Neuronal stem cell (in vitro differentiated cells): ENCODE measurements at regions not wholly inside any gene's neighbourhood (a gene's known extent, or its start where the extent isn't known, plus 50 kb on each side); places are given as distances from the start of the nearest gene placed in this dataset.

Experiments used
- DNase-seq: peaks from one replicate; pipeline ENCODE4 v3.0.0-alpha.2; 2013; ENCODE audit warnings: low spot score
- H2AFZ ChIP-seq: one replicate; pipeline ENCODE4 v1.6.1; 2013; ENCODE audit warnings: mild to moderate bottlenecking, low read length, inconsistent platforms
- H2AK5ac ChIP-seq: 2 replicates; pipeline ENCODE4 v1.6.1; 2013; ENCODE audit warnings: low read depth, mild to moderate bottlenecking, inconsistent platforms, low read length, moderate library complexity, mixed read lengths
- H2BK120ac ChIP-seq: 2 replicates; pipeline ENCODE4 v1.6.1; 2013; ENCODE audit warnings: low read depth, mild to moderate bottlenecking, inconsistent platforms, low read length, moderate library complexity, mixed read lengths
- H2BK12ac ChIP-seq: one replicate; pipeline ENCODE4 v1.6.1; 2013; ENCODE audit warnings: low read length, inconsistent platforms
- H2BK15ac ChIP-seq: 2 replicates; pipeline ENCODE4 v1.6.1; 2013; ENCODE audit warnings: mild to moderate bottlenecking, low read length, inconsistent platforms, mixed read lengths
- H2BK5ac ChIP-seq: one replicate; pipeline ENCODE4 v1.6.1; 2013; ENCODE audit warnings: inconsistent platforms, mild to moderate bottlenecking, low read length, moderate library complexity
- H3K14ac ChIP-seq: one replicate; pipeline ENCODE4 v1.6.1; 2013; ENCODE audit warnings: low read length, inconsistent platforms
- H3K18ac ChIP-seq: 2 replicates; pipeline ENCODE4 v1.6.1; 2013; ENCODE audit warnings: low read length, inconsistent platforms
- H3K23ac ChIP-seq: 2 replicates; pipeline ENCODE4 v1.6.1; 2013; ENCODE audit warnings: low read depth, mild to moderate bottlenecking, mixed read lengths, low read length, inconsistent platforms; ENCODE audit not compliant: poor library complexity
- H3K27ac ChIP-seq: replicated peaks from 3 replicates; pipeline ENCODE4 v1.5.1; 2013; ENCODE audit warnings: low read length, inconsistent platforms
- H3K27me3 ChIP-seq, 3 experiments: 2 replicates each; pipeline ENCODE4 v1.6.1; 2013; ENCODE audit warnings: low read length in 3 of 3, mild to moderate bottlenecking in 2 of 3, inconsistent platforms in 1 of 3, low read depth in 1 of 3, mixed read lengths in 1 of 3, moderate library complexity in 1 of 3; ENCODE audit not compliant: control insufficient read depth in 3 of 3, insufficient read depth in 3 of 3
- H3K36me3 ChIP-seq, 2 donors: replicated peaks in 1 of 2; 2 replicates each; pipeline ENCODE4 v1.6.1; 2013; ENCODE audit warnings: low read length in 2 of 2; ENCODE audit not compliant: control insufficient read depth in 2 of 2, insufficient read depth in 2 of 2
- H3K4ac ChIP-seq: 2 replicates; pipeline ENCODE4 v1.6.1; 2013; ENCODE audit warnings: inconsistent platforms, mild to moderate bottlenecking, low read length, moderate library complexity
- H3K4me1 ChIP-seq, 2 donors: 1 replicate in 1 of 2; 2 replicates in 1 of 2; pipeline ENCODE4 v1.6.1; 2013; ENCODE audit warnings: low read length in 2 of 2, low read depth in 1 of 2; ENCODE audit not compliant: control insufficient read depth in 2 of 2, insufficient read depth in 1 of 2
- H3K4me2 ChIP-seq: one replicate; pipeline ENCODE4 v1.6.1; 2013; ENCODE audit warnings: mild to moderate bottlenecking, low read length, inconsistent platforms; ENCODE audit not compliant: insufficient read depth, poor library complexity, severe bottlenecking
- H3K4me3 ChIP-seq, 2 donors: 2 replicates each; pipeline ENCODE4 v1.5.1; 2013; ENCODE audit warnings: low read length in 2 of 2, mild to moderate bottlenecking in 2 of 2, inconsistent platforms in 1 of 2, moderate library complexity in 1 of 2
- H3K79me1 ChIP-seq: one replicate; pipeline ENCODE4 v1.6.1; 2013; ENCODE audit warnings: low read depth, mild to moderate bottlenecking, inconsistent platforms, low read length, moderate library complexity
- H3K9ac ChIP-seq: one replicate; pipeline ENCODE4 v1.6.1; 2013; ENCODE audit warnings: mild to moderate bottlenecking, low read depth, low read length, inconsistent platforms; ENCODE audit not compliant: poor library complexity
- H3K9me3 ChIP-seq, 2 donors: replicated peaks in 1 of 2; 2 replicates each; pipeline versions ENCODE3 to v1.6.1; 2013; ENCODE audit warnings: low read length in 2 of 2, mild to moderate bottlenecking in 2 of 2, inconsistent platforms in 1 of 2, low read depth in 1 of 2, mixed read lengths in 1 of 2, moderate library complexity in 1 of 2; ENCODE audit not compliant: control insufficient read depth in 2 of 2, insufficient read depth in 1 of 2
- H4K8ac ChIP-seq: one replicate; pipeline ENCODE4 v1.6.1; 2013; ENCODE audit warnings: low read depth, mild to moderate bottlenecking, inconsistent platforms, low read length, moderate library complexity
- H4K91ac ChIP-seq: one replicate; pipeline ENCODE4 v1.6.1; 2013; ENCODE audit warnings: low read length, low read depth, mild to moderate bottlenecking, inconsistent platforms; ENCODE audit not compliant: poor library complexity
- WGBS, 2 donors: extraction: QIAGEN DNeasy Blood & Tissue Kit; methylation state at CpG; one replicate each; pipeline ENCODE4 v1.1.7; 2013; ENCODE audit warnings: missing lambda C conversion rate in 2 of 2, mixed read lengths in 1 of 2; ENCODE audit not compliant: insufficient read length in 2 of 2, insufficient replicate concordance in 1 of 2; ENCODE audit errors: extremely low coverage in 2 of 2; 5-methylcytosine and 5-hydroxymethylcytosine counted together

DNA sequence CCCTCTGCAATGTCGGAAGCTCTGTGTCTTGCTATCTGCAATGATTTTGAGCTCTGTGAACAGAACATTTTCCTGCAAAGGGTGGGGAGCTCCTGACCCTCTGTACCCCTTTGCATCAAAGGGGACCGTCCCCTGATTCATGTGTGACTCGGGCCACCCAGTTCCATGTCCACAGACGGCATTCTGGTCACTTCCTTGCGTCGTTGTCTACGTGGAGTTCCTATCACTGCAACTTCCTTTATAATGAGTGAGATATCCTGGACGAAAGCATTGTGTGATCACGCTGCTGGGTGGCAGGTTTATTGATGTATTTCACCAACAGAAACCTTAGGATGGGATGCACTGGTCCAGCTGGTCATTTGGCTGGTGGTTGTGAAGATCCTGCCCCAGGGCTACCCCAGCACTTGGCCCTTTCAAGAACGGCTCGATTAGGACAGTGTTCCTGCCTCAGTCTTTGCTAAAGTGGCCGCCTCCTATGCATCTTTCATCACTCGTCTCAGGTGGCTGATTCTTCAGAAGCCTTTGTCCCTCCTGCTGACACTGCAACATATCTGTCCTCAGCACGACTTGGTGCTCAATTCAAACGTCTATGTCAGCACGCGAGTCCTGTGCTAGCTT is 202.7 kb downstream of the ACKR3 start:
- Histone ChIP-seq H3K79me1 (no peaks in the 10 kb centered on the region), H3K27me3 (no peaks in the 10 kb centered on the region), H3K9ac (peak overlapping the region; percentile 27), H2BK5ac (peak overlapping the region; percentile 1), H3K4me3 (no peak overlapping the region), H3K4ac (no peak overlapping the region), H3K27ac (no peak overlapping the region), H4K91ac (no peak overlapping the region), H3K9me3 (peaks cover 0 to 7% of the 10 kb centered on the region in 2 donors), H3K18ac (peak overlapping the region; percentile 27), H3K4me1 (peaks cover 0 to 5% of the 10 kb centered on the region in 2 donors), H4K8ac (no peak overlapping the region), H2AK5ac (no peak overlapping the region), H2BK15ac (no peak overlapping the region), H3K4me2 (no peak overlapping the region), H3K36me3 (no peaks in the 10 kb centered on the region), H2BK12ac (no peak overlapping the region), H2AFZ (peak overlapping the region; percentile 65), H3K23ac (no peak overlapping the region), H3K14ac (no peak overlapping the region), H2BK120ac (no peak overlapping the region)
- no peak for DNase-seq
- WGBS, 2 donors: no CpG with 5 or more reads among the region's 17 CpGs

DNA sequence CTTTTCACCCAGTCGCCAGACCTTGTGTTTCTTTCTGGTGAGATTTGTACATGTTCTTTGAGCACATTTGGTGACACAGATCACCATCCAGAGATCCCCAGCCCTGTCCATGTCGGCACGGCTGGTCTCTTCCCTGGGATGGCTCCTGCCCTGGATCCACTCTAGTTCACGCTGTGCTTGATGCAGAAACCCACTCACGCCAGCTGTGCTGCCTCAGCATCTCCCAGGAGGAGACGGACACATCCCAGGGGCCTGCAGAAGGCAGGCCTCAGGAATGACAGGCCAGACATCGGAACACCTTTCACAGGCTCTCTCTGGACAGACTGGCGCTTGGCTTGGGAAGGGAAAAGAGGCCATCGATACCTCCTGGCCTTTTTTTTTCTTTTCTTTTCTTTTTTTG is 203.6 kb downstream of the ACKR3 start:
- Histone ChIP-seq H4K8ac (no peak overlapping the region), H3K4me1 (peaks cover 0 to 5% of the 10 kb centered on the region in 2 donors), H3K27me3 (no peaks in the 10 kb centered on the region), H3K18ac (peak overlapping the region; percentile 61), H3K4me3 (no peak overlapping the region), H3K9ac (peak overlapping the region; percentile 15), H3K9me3 (no peaks in the 10 kb centered on the region), H2BK120ac (no peak overlapping the region), H3K23ac (no peak overlapping the region), H2AFZ (peak overlapping the region; percentile 65), H2AK5ac (no peak overlapping the region), H2BK12ac (no peak overlapping the region), H3K14ac (no peak overlapping the region), H2BK15ac (no peak overlapping the region), H3K4me2 (no peak overlapping the region), H3K36me3 (no peaks in the 10 kb centered on the region), H3K79me1 (no peaks in the 10 kb centered on the region), H3K27ac (no peak overlapping the region), H4K91ac (no peak overlapping the region), H2BK5ac (no peak overlapping the region), H3K4ac (no peak overlapping the region)
- no CpG with 5 or more reads among the region's 9 CpGs for WGBS, 2 donors
- no peak for DNase-seq

DNA sequence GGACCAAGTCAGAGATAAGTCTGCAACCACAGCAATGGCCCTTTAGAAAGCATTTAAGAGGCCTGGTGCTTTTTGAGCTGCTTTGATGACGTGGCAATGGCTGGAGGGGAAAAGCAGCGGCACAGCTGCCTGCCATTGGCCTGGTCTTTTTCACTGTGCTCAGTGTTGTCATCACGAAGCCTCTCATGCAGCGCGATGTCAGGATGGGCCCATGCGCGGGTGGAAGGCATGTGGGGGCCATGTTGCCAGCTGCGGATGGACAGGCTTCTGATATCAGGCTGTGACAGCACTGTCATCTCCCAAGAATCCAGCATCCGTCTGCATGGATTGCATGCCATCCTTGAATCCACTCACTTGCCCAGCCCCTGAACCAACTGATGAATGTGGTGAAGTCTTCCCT is 204.5 kb downstream of the ACKR3 start:
- Histone ChIP-seq H3K9ac (no peak overlapping the region), H3K36me3 (no peaks in the 10 kb centered on the region), H3K9me3 (no peaks in the 10 kb centered on the region), H3K4me2 (no peak overlapping the region), H3K18ac (no peak overlapping the region), H2BK15ac (no peak overlapping the region), H4K91ac (no peak overlapping the region), H3K27me3 (no peaks in the 10 kb centered on the region), H2AFZ (no peak overlapping the region), H2BK12ac (no peak overlapping the region), H4K8ac (no peak overlapping the region), H3K4me3 (no peak overlapping the region), H3K14ac (no peak overlapping the region), H2BK5ac (no peak overlapping the region), H2BK120ac (no peak overlapping the region), H3K4me1 (peaks cover 0 to 5% of the 10 kb centered on the region in 2 donors), H3K23ac (no peak overlapping the region), H3K27ac (no peak overlapping the region), H3K79me1 (no peaks in the 10 kb centered on the region), H3K4ac (no peak overlapping the region), H2AK5ac (no peak overlapping the region)
- DNase-seq: no peak
- no CpG with 5 or more reads among the region's 9 CpGs for WGBS, 2 donors

DNA sequence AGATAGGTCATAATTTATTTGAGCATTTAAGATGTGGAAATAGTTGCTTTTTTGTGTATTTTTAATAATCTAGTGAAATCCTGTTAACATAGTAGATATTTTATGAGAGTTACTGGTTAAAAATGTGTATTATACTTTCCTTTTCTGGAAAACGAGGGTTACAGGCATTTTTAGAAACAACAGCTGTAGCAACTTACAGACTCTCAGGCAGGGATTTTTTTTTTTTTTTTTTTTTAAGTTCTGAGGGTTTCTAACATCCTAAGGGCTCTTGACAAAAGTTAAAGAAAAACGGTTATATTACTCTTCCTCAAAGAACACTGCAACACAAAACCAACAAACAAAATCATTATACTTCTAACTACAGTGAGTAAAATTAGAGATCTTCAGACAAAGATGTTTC is 205.9 kb downstream of the ACKR3 start:
- no peaks in the 10 kb centered on the region for H3K36me3 ChIP-seq
- H3K9ac ChIP-seq: no peak overlapping the region
- H2BK120ac ChIP-seq: no peak overlapping the region
- H2BK12ac ChIP-seq: no peak overlapping the region
- DNase-seq: no peak
- no peak overlapping the region for H3K27ac ChIP-seq
- no peak overlapping the region for H3K4me3 ChIP-seq
- H3K4ac ChIP-seq: no peak overlapping the region
- no peak overlapping the region for H2AFZ ChIP-seq
- no CpG with 5 or more reads among the region's 2 CpGs for WGBS, 2 donors
- no peak overlapping the region for H2BK15ac ChIP-seq
- H3K23ac ChIP-seq: no peak overlapping the region
- no peaks in the 10 kb centered on the region for H3K27me3 ChIP-seq
- H3K9me3 ChIP-seq: no peaks in the 10 kb centered on the region
- no peaks in the 10 kb centered on the region for H3K79me1 ChIP-seq
- no peak overlapping the region for H3K14ac ChIP-seq
- no peak overlapping the region for H3K18ac ChIP-seq
- H3K4me1 ChIP-seq: no peaks in the 10 kb centered on the region
- no peak overlapping the region for H4K8ac ChIP-seq
- no peak overlapping the region for H2BK5ac ChIP-seq
- no peak overlapping the region for H4K91ac ChIP-seq
- no peak overlapping the region for H2AK5ac ChIP-seq
- no peak overlapping the region for H3K4me2 ChIP-seq
